A549 (cell line): ENCODE measurements at regions not wholly inside any gene's neighbourhood (a gene's known extent, or its start where the extent isn't known, plus 50 kb on each side); places are given as distances from the start of the nearest gene placed in this dataset.

Source experiments
- CEBPB ChIP-seq, 2 experiments: fragments of >200 bp in 1 of 2; sonication (Bioruptor Twin) in 1 of 2; formaldehyde crosslinking in 1 of 2; IDR thresholded peaks; 2 replicates each; pipeline ENCODE4 v1.6.1; 2012 to 2016
- CHD2 ChIP-seq: fragments of 150-350 bp; IDR thresholded peaks from 2 replicates; pipeline ENCODE4 v1.6.1; 2014; ENCODE audit warnings: low read length; ENCODE audit not compliant: partially characterized antibody
- CTCF ChIP-seq: fragments of >200 bp; sonication (Bioruptor Twin); formaldehyde crosslinking; IDR thresholded peaks from 3 replicates; pipeline ENCODE4 v1.5.1; 2016
- EP300 ChIP-seq, 2 experiments: fragments of >200 bp; sonication (Bioruptor Twin); formaldehyde crosslinking; IDR thresholded peaks; 2 replicates in 1 of 2; 3 replicates in 1 of 2; pipeline ENCODE4 v1.6.1; 2016 to 2017
- ESRRA ChIP-seq: fragments of 150-350 bp; IDR thresholded peaks from 2 replicates; pipeline ENCODE4 v1.6.1; 2014; ENCODE audit warnings: mild to moderate bottlenecking, low read length, borderline replicate concordance
- HMGXB4 ChIP-seq: fragments of 250-450 bp; sonication (Bioruptor Pico); IDR thresholded peaks from 2 replicates; pipeline ENCODE4 v1.5.0; 2021; ENCODE audit warnings: mild to moderate bottlenecking, moderate library complexity, borderline replicate concordance
- MAX ChIP-seq: IDR thresholded peaks from 2 replicates; pipeline ENCODE4 v1.6.1; 2012
- MYC ChIP-seq: IDR thresholded peaks from 2 replicates; pipeline ENCODE4 v1.6.1; 2012; ENCODE audit warnings: mild to moderate bottlenecking, inconsistent platforms, low read length, improper control_type of control experiment, borderline replicate concordance
- POLR2A ChIP-seq: IDR thresholded peaks from 2 replicates; pipeline ENCODE4 v1.6.1; 2012; ENCODE audit warnings: mild to moderate bottlenecking, low read length
- POLR2AphosphoS2 ChIP-seq: conservative IDR thresholded peaks from 2 replicates; pipeline ENCODE4 v1.6.1; 2012; ENCODE audit warnings: low read length, improper control_type of control experiment, inconsistent platforms
- REST ChIP-seq: fragments of 200-600 bp; sonication (generic); IDR thresholded peaks from 2 replicates; pipeline ENCODE4 v1.6.1; 2016; ENCODE audit warnings: antibody characterized with exemption, mild to moderate bottlenecking, moderate library complexity
- USF2 ChIP-seq: fragments of 450-650 bp; IDR thresholded peaks from 2 replicates; pipeline ENCODE4 v1.6.1; 2014; ENCODE audit warnings: antibody characterized with exemption
- ZC3H11A ChIP-seq: fragments of 450-650 bp; IDR thresholded peaks from 2 replicates; pipeline ENCODE4 v1.6.1; 2014; ENCODE audit warnings: antibody characterized with exemption, mild to moderate bottlenecking
- ZFP36 ChIP-seq: fragments of 450-650 bp; IDR thresholded peaks from 2 replicates; pipeline ENCODE4 v1.6.1; 2014; ENCODE audit warnings: borderline replicate concordance; ENCODE audit not compliant: partially characterized antibody

- TF ChIP-seq POLR2AphosphoS2 (no peak), ZC3H11A (no peak), CTCF (no peak), CHD2 (no peak), REST (no peak), EP300 (IDR thresholded peaks at IDR 0.05) (no peak), CEBPB (IDR thresholded peaks at IDR 0.05) (no peak), HMGXB4 (CRISPR knock-in tag) (no peak), MYC (no peak), POLR2A (no peak), ESRRA (no peak), USF2 (no peak), MAX (no peak), ZFP36 (no peak)
Observed at GRCh38 chr2:144210076-144210475, 309.8 kb downstream of the ZEB2 start.
